Nephron progenitor cell (in vitro differentiated cells): ENCODE measurements at regions not wholly inside any gene's neighbourhood (a gene's known extent, or its start where the extent isn't known, plus 50 kb on each side); places are given as distances from the start of the nearest gene placed in this dataset.

Experiments used
- DNase-seq: peaks from one replicate; pipeline ENCODE4 v3.0.0; 2021
- H3K27ac Mint-ChIP-seq: 2 replicates; pipeline ENCODE4 v1.8.0; 2021; ENCODE audit warnings: mild to moderate bottlenecking, moderate library complexity, mixed read lengths
- H3K27me3 Mint-ChIP-seq: 2 replicates; pipeline ENCODE4 v1.8.0; 2021; ENCODE audit warnings: mild to moderate bottlenecking, low read depth, mixed read lengths; ENCODE audit not compliant: poor library complexity
- H3K36me3 Mint-ChIP-seq: 2 replicates; pipeline ENCODE4 v1.8.0; 2021; ENCODE audit warnings: low read depth, mixed read lengths
- H3K4me1 Mint-ChIP-seq: 2 replicates; pipeline ENCODE4 v1.8.0; 2021; ENCODE audit warnings: mixed read lengths
- H3K4me3 Mint-ChIP-seq: 2 replicates; pipeline ENCODE4 v1.8.0; 2021; ENCODE audit warnings: mild to moderate bottlenecking, moderate library complexity, mixed read lengths
- H3K9me3 Mint-ChIP-seq: 2 replicates; pipeline ENCODE4 v1.8.0; 2021; ENCODE audit warnings: mild to moderate bottlenecking, moderate library complexity, mixed read lengths
- TF ChIP-seq, protein P1 (sequence below): fragments of 200-600 bp; sonication (generic); IDR thresholded peaks from 2 replicates; pipeline ENCODE4 v1.5.0; 2021; ENCODE audit warnings: antibody characterized with exemption

DNA sequence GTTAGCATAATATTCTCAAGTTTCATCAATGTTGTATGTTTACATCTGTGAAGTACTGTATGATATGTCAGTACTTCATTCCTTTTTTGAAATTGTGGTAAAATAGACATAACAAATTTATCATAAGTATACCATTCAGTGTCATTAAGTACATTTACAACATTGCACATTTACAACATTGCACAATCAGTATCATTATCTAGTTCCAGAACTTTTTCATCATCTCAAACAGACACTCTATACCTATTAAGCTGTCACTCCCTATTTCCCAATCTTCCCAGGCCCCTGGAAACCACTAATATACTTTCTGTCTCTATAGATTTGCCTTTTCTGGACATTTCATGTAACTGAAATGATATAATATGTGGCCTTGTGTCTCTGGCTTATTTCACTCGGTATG is 75.1 kb upstream of the ATG10 start:
- Mint-ChIP-seq H3K27ac (peak overlapping the region; percentile 17), H3K36me3 (peaks cover 7% of the 10 kb centered on the region), H3K27me3 (no peaks in the 10 kb centered on the region), H3K4me3 (no peak overlapping the region), H3K4me1 (no peaks in the 10 kb centered on the region), H3K9me3 (peaks cover 35% of the 10 kb centered on the region)
- no peak for DNase-seq
- TF ChIP-seq, protein P1, sequence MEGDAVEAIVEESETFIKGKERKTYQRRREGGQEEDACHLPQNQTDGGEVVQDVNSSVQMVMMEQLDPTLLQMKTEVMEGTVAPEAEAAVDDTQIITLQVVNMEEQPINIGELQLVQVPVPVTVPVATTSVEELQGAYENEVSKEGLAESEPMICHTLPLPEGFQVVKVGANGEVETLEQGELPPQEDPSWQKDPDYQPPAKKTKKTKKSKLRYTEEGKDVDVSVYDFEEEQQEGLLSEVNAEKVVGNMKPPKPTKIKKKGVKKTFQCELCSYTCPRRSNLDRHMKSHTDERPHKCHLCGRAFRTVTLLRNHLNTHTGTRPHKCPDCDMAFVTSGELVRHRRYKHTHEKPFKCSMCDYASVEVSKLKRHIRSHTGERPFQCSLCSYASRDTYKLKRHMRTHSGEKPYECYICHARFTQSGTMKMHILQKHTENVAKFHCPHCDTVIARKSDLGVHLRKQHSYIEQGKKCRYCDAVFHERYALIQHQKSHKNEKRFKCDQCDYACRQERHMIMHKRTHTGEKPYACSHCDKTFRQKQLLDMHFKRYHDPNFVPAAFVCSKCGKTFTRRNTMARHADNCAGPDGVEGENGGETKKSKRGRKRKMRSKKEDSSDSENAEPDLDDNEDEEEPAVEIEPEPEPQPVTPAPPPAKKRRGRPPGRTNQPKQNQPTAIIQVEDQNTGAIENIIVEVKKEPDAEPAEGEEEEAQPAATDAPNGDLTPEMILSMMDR: no peak

DNA sequence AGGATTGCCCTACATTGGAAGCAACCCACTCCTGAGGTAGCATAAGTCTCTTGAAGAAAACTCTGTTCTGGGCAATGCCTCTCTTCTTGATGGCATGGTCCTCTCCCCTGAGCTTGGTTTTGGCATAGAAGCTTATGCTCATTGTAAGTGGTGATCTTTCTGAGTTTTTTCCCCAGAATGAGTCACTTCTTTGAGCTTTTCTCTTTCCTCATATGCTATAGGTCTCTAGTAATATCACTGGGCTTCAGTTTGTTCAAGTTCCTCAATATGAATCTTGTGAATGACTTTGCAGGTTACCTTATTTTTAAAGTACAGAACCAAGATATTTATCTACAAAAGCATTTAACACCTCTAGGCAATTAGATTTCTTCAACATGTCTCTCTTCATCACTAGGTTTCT is 76.5 kb upstream of the ATG10 start:
- no peak overlapping the region for H3K27ac Mint-ChIP-seq
- H3K9me3 Mint-ChIP-seq: peaks cover 36% of the 10 kb centered on the region
- DNase-seq: no peak
- H3K36me3 Mint-ChIP-seq: peaks cover 15% of the 10 kb centered on the region
- TF ChIP-seq, protein P1: no peak
- no peaks in the 10 kb centered on the region for H3K4me1 Mint-ChIP-seq
- no peak overlapping the region for H3K4me3 Mint-ChIP-seq
- no peaks in the 10 kb centered on the region for H3K27me3 Mint-ChIP-seq

- no peak for DNase-seq
- Mint-ChIP-seq H3K4me1 (no peaks in the 10 kb centered on the region), H3K4me3 (no peak overlapping the region), H3K36me3 (peaks cover 20% of the 10 kb centered on the region), H3K27ac (no peak overlapping the region), H3K9me3 (peaks cover 39% of the 10 kb centered on the region), H3K27me3 (no peaks in the 10 kb centered on the region)
- TF ChIP-seq, protein P1: no peak
These were observed 77.9 kb upstream of the ATG10 start for GRCh38 chr5:81893961-81894360.

GRCh38 chr5:81884871-81885270 is 87.0 kb upstream of the ATG10 start:
- TF ChIP-seq, protein P1: no peak
- no peak overlapping the region for H3K27ac Mint-ChIP-seq
- no peak overlapping the region for H3K4me3 Mint-ChIP-seq
- peaks cover 1% of the 10 kb centered on the region for H3K36me3 Mint-ChIP-seq
- peaks cover 13% of the 10 kb centered on the region for H3K9me3 Mint-ChIP-seq
- no peak for DNase-seq
- H3K4me1 Mint-ChIP-seq: peaks cover 21% of the 10 kb centered on the region
- H3K27me3 Mint-ChIP-seq: peaks cover 7% of the 10 kb centered on the region

DNA sequence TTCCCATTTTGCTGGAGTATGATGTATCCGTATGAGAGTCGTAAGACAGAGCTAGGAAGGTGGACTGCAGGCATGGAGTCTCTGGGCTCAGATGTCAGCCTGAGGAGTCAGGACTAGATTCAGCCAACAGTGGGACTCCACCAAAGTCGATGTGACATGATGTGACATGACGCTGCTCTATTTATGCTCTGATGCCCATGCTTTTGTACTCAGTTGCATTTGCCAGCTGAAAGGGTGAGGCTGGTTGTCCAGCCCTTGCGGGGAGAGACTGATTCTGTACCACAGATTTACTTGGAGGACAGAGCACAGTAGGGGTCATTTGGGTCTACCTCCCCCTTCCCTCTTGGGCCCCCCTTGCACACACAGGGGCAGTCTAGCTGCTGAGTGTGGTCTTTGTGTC is 88.5 kb upstream of the ATG10 start:
- Mint-ChIP-seq H3K27ac (no peak overlapping the region), H3K36me3 (no peaks in the 10 kb centered on the region), H3K9me3 (no peaks in the 10 kb centered on the region), H3K27me3 (peaks cover 7% of the 10 kb centered on the region), H3K4me3 (no peak overlapping the region), H3K4me1 (peaks cover 24% of the 10 kb centered on the region)
- TF ChIP-seq, protein P1: no peak
- no peak for DNase-seq

GRCh38 chr5:81881595-81881994 is 90.2 kb upstream of the ATG10 start:
- Mint-ChIP-seq H3K27me3 (peaks cover 7% of the 10 kb centered on the region), H3K27ac (no peak overlapping the region), H3K36me3 (no peaks in the 10 kb centered on the region), H3K4me1 (peaks cover 24% of the 10 kb centered on the region), H3K9me3 (no peaks in the 10 kb centered on the region), H3K4me3 (no peak overlapping the region)
- TF ChIP-seq, protein P1: no peak
- DNase-seq: no peak
